Activated T-helper 1 cell treated with anti-CD3 and anti-CD28 coated beads, Interleukin-2, amount 50 U/mL, for 16 hours (primary cell): ENCODE measurements at regions not wholly inside any gene's neighbourhood (a gene's known extent, or its start where the extent isn't known, plus 50 kb on each side); places are given as distances from the start of the nearest gene placed in this dataset.

Experiments used
- DNase-seq, 2 donors: peaks; one replicate each; pipeline ENCODE4 v3.0.0-alpha.2; 2020; ENCODE audit warnings: low read depth in 1 of 2, low spot score in 1 of 2

DNA sequence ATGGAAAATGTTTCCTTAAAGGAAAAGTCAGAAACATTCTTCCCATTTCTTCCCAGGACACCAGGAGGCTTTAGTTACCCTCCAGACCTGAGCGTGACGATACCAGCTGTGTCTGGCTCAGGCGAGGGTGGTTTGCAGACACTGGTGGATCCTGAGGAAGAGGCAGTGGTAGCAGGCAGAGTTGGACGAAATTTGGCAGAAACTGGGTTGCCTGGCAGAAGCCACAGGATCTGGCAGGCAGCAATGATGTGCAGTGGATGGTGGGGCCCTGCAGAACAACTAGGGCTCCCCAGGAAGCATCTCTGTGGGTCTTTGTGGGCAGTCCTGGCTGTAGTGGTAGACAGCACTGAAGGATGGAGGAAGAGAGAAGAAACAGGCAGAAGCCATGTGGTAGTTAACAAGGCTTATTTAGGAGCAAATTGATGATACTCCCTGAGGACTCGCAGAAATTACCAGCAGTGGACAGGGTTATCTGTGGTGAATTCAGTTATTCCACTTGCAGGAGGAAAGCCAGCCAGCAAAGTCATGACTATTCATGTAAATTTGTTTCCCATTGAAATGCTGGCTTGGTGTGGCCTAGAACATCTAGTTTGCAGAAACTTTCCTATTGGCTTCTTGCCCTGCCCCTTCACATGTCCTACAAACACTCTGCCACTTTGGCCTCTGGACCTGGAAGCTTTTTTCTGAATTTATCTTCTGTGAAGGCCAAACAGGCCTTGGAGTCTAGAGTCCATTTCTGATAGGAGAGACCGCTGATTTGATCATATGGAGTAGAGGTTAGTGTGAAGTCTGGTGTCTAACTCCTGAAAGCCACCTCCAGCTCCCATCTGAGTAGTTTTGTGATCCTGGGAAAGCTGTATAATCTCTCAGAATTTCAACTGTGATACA is 212.0 kb downstream of the DMRT2 start:
- DNase-seq = no peak

DNA sequence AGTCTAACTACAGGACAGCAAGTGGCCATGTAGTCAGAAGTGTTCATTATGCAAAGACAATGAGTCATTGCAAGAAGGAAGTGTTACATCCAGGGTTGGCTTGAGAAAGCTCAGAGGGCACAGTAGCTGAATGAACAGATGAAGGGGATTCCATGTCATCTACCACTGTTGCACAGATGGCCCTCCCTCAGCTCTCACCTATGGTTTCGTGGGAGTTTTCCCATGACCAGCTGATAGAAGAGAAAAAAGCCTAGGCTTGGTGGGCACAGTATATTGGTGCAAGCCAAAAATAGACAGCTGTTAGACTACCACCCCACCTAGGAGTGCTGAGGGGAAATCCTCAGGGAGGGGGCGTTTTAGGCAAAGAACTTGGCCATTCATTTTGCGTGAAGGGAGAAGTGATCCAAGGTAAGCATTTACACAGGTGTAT is 217.0 kb downstream of the DMRT2 start:
- no peak for DNase-seq

DNA sequence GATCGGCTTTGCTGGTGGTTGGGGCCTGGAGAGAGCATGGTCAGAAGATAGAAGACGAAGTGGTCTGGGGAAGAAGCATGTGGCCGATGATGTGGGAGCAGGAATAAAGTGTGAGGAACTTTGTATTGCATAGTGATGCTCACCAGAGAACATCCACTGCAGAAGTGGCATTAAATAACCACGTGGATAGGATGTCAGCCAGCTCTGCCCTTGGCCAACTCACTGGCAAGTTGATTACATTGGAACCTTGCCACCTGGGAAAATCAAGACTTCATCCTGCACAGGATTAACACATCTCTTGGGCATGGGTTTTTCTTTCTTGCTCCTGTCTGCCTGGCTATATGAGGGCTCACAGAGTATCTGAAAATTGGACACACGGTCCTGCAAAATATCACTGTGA is 217.4 kb downstream of the DMRT2 start:
- no peak for DNase-seq

DNA sequence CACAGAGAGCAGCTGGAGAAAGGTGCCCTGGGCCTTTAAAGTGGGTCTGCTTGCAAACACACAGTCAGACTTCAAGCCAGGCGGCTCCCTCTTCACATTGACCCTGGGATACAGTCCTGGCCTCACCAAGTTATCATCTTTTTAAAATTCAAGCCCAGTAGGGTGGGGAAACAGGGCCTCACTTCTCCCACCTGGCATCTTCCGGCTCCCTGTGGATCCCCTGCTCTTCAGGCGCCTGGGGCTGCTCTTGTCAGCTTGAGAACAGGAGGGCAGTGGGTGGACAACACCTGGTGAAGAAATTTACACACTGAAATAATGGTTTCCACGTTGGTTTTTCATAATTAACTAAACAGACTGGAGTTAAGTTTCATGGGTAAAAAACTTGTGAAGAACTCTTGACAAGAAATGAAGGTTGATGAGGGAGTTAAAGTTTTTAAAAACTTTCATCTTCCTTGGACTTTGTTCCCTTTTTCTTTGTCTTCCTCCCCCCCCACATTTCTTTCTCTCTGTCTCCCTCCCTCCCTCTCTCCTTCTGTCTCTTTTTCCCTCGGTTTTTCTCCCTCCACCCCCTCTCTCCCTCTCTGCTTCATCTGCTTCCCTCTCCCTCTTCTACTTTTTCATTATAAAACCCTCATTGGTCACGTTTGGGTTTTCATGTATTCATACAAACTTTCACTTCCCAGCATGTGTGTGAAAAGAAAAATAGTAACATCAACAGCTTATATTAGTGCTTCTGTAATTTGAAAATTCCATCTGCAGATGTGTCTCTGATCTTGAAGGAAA is 219.6 kb downstream of the DMRT2 start:
- DNase-seq = no peak

DNA sequence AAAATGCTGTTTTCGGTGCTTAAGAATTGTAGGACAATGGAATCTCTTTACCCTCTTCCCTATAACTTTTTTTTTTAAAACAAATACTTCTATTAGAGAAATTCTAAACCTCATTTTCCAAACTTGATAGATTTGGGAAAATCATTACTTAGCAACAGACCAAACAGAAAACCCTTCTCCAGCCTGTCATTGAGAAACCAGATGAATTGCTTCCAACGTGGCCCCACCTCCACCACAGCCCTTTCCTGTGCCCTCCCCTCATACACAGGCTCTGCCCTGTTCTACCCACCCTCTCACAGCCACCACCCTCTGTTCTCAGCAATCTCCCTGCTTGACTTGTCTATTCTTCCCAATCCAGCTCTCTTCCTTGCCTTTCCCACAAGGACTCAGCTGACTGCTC is 221.2 kb downstream of the DMRT2 start:
- DNase-seq = no peak

DNA sequence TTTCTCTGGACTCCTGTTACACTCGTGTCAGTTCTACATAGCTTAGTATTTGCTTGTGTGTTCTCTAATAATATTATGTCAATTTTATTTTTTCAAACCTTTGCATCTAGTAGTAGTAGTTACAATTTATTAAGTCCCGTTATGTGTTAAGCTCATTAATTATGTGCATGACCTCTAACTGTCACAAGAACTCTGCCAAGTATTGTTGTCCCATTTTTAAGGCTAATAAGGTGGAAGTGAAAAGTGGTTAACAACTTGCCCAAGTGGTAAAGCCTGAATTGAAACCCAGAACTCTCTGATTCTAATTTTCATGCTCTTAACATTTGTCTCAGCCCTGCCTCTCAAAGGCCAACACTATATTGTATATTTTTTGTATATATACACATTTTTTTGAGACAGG is 221.6 kb downstream of the DMRT2 start:
- no peak for DNase-seq

DNA sequence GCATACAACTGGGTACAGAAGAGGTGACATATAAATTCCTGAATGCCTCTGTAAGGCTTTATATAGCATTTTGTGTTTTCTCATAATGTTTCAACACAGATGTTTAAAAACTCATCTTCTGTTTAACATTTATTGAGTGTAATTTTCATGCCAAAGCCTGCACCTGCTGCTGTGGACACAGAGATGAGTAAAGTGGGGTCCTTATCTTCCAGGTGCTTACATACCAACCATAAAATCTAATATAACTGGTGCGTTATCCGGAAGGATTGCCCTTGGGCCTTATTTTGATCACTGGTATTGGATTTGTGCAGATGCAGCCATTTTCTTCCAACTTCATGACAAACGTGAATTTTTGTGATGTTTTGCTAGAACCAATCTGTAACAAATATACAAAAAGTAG is 222.3 kb downstream of the DMRT2 start:
- DNase-seq = no peak

DNA sequence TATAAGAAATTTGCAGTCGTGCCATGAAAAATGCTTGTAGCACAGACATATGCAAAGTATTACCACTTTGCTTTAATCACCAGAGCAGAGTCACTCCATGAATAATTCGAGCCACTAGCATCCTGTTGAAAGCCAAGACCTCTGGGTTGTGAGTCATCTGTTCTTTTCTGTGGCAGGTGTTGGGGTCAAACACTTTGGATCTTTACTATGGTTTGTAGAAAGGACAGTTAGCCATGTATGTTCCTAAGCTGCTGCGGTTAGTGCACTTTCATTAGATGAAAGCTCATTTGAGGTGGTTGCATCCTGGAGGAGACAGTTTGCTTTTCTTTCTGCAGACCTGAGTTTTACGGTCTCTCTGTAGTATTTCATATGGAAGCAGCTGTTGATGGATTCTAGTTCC is 223.7 kb downstream of the DMRT2 start:
- DNase-seq = no peak

DNA sequence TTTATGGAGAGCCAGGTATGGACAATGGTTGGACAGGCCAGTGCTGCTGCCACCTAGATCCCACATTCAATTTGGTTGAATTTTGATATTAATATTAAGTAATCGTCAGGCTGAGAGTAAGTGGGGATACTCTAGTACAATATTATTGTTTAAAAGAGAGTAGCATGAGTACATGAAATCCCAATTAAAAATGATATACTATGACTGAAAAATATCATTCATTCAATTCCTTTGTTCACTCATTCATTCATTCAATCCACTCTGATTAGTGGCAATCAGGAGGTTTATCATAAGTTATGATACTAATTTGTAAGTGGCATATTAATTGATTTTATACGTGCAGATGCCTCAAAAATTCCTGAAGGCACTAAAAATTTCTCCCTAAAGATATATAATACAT is 224.2 kb downstream of the DMRT2 start:
- no peak for DNase-seq

DNA sequence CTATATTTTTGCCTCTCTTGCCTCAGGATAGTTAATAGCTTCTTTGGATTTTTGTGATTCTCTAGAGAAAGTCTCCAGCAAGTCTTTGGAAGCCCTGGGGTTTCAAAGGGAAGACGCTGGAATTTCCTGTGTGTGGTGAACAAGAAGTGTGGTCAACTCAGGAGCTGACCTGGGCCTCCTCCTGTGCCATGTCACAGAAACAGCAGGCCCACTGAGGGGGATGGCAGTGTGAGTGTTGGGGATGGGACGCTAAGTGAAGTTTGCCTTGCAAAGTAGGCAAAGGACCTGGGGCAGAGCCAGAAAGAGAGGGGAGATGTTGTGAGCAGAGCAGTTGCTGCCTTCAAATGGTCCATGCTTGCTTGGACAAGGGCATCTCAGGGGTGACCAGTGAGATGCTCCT is 226.3 kb downstream of the DMRT2 start:
- no peak for DNase-seq

DNA sequence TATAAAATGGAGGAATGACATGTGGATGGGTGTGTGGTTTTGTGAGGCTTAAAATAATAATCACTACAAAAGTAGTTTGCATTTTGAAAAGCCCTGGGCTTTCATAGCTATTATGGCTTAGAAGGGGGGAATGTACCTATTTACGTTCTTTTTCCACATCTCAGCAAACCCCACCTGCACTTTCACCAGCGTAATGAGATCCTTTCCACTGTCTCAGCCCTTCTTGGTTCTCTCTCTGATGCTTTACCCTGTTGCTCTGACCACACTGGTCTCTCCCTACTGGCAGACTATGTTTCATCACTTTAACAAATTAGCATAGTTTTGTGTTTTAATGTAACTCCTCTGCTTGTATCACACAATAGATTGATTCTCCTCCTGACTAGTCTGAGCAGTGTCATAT is 234.6 kb downstream of the DMRT2 start:
- DNase-seq = no peak

DNA sequence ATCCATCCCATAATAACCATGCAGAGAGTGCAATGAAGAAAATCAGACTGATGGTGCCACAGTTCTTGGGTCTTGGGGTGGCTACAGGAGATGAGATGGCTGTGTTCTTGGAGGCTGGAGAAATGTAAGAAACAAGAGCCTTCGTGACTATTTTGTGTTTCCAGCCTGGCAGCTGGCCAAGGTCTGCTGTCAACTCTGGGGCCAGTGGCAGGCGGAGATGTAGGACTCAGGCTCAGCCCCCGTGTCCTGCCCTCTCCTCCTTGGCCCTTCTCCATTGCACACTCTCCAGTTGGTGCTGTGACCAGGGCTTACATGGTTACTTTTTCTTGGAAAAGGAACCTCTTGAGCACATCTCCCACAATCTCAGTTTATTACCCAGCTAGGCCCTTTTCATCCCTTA is 235.4 kb downstream of the DMRT2 start:
- no peak for DNase-seq

DNA sequence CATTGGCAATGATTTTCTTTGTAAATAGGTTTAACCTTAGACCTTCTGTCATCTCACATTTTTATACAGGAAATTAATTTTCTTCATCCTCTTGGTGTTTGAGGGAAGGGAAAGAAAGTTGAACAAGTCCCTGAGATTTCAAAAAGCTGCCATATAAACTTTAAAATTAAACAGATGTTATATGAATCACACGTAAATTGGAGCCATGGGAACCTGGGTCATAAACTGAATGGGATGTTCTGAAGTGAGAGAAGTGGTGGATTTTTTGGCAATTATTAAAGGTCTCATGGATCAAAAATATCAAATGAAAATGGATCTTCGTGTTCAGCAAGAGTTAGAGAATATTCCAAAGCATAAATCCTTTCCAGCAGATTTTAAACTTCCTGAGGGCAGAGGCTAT is 242.2 kb downstream of the DMRT2 start:
- DNase-seq = no peak

DNA sequence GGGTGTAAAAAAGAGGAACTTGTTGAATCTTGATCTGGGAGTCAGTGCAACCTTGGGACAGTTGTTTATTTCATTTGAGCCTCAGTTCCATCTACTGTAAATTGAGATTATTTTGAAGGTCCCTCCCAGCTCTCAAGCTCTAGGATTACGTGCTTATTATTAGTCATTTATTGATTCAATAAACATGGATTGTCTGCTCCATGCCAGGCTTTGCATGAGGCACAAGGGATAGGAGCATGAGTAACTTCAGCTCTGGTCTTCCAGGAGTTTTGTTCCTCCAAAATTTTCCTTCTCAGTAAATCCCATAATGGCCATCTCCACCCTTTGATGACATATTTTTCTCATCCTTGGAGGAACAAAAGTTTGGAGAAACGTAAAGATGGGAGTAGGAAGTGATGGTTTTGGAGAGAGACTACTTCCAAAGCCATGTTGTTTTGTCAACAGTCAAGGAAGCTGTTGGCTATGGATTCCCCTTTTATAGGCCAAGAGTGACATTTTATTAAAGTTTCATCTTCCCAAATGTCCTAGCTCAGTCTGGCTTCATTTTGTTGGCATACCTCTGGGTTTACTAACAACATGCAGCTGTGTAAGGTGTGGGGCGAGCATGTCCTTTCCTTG is 244.6 kb downstream of the DMRT2 start:
- no peak for DNase-seq

DNA sequence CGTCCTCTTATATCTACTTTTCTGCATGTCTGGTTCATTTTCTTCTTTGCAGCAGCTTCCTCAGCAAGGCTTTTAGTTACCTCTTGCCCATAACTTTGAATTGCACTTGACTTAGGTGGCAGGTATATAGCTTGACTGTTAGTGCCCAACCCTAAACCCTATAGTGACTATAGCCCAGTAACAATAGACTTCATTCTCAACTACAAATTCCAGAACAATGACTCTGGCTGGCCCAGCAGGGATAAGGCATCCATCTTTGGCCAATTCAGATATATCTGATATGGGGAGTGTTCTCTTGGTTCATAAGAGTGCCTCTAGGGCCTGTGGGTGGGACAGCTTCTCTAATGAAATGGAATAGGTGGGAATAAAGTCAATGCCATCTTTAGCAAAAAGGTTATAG is 246.2 kb downstream of the DMRT2 start:
- no peak for DNase-seq

DNA sequence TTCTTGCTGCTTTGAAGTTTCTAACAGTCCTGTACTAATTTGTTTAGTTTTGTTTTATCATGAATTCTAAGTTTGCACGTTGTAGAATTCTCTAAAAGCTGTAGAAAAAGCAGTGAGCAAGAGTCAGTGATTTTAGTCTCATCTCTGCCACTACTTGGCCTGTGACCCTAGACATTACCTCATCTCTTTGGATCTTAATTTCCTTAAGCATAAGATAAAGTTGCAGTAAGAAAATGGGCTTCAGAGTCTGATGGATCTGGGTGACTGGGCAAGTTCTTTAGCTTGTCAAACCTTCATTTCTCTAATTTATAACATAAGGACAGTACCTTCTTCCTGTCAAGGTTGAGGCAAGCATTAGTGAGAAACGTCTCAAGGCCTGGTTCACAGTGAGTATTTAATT is 247.9 kb downstream of the DMRT2 start:
- DNase-seq = no peak

DNA sequence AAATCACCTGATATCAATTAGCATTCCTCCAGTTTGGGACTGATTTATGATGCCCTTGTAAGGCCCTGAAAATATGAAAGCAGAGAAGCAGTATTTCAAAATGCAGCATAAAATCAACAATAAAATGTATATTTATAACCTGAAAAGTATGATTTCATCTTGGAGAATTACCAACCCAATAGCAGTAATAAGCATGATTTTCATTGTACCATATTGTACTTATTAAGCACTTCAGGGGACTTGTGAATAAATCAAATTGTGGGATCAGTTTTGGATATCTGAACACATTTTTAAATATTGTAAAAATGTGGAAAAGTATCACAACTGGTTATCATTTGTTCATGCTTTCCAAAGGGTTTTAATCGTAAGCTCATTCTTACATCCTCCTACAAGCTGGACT is 250.8 kb downstream of the DMRT2 start:
- DNase-seq = no peak

DNA sequence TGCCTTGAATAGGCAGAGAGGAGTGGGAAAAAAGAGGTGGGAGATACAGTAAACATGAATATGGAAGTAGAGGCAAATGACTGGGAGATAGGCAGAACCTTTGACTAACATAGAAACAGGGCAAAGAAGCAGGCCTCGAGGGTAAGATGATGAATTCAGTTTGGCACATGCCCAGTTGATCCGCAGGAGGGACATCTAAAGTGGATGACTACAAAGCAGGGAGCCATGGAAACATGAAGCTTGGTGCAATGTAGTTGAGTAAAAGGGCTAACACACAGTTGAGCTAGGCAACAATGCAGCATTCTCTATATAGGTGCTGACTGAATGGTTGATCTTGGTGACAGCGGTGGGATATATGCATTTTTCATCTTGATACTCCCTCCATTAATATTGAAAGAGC is 253.8 kb downstream of the DMRT2 start:
- no peak for DNase-seq

DNA sequence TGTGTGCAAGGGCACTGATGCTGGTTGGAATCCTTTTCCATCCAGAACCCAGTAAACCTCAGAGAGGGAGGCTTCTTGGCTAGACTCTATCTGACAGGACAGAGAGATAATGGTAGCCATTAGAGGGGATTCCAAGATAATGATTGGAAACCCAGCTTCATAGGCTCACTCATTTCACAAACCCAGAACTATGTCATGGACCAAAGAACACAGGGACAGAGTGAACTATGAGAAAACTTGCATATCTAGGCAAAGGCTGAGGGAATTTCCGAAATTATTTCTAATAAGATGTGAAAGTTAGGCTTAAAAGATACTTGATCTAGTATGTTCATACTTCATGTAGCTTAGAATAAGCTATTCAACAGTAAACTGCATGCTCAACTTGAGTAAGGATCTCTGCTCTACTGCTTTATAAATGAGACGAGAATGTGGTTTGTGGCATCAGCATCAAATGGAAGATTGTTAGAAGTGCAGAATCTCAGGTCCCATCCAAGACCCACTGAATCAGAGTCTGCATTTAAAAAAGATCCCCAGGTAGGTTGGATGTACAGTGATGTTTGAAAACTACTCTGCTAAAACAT is 261.4 kb downstream of the DMRT2 start:
- DNase-seq = no peak

DNA sequence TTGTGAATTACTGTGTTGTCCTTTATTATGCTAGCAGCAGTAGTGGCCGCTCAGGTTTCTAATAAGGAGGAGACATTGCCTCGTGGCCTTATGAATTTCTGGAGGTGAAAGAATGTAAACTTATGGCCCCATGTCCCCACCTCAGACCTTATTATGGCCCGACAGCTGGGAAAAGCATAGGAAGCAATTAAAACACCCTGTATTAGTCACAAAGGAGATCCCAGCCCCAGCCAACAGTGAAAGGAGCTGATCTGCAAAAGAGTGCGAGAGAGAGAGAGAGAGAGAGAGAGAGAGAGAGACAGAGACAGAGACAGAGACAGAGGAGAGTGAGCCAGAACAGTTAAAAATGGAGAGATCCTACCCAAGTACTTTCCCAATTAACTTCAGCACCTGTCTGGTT is 269.3 kb downstream of the DMRT2 start:
- DNase-seq = no peak

DNA sequence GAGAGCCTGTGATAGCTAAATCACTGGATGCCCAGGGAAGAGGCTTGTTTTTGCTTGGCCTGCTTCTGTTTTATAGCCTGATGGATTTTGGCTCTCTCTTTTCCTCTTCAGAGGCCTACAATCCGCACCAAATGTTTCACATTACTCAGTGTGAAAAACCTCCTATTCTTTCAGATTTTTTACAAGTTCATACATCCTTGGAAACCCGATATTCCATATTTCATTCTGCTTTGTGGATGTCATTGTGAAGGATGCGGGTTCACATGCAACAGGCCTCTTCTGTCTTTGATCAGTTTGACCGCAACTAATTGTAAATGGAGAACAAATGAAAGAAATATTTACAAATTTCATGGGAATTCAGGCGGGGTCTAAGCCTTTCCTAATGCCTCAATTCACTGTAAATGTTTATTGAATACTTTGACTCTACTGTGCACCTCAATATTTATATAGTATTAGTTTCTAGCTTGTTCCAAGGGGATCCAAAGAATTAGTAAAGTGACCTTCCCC is 269.9 kb downstream of the DMRT2 start:
- no peak for DNase-seq
